ENCODE measurements at regions not wholly inside any gene's neighbourhood (a gene's known extent, or its start where the extent isn't known, plus 50 kb on each side); places are given as distances from the start of the nearest gene placed in this dataset.

DNA sequence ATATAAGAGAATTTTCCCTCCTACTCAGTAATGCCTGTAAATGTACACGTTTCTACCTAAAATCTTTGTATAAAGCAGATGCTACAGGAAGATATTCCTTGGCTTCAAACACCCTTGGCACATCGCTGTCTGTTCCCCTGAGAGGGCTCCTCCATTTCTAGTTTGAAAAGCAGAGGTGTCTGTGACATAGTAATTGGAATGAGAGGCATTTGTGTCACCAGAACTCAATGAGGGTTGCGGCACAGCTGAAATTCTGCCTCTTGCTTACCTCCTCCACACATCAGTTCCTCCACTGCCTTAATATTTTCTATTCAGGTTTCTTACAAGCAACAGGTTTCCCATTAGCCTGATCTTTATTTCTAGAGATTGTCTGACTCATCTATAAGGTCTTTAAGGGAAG, 359.9 kb upstream of the DCC start:
- H3K9me3 ChIP-seq (ENCODE audit: control insufficient read depth, low read depth, low read length) = no peaks in the 10 kb centered on the region
- no peaks in the 10 kb centered on the region for H4K20me1 ChIP-seq (ENCODE audit: control insufficient read depth, insufficient read depth, insufficient read length)
- no peak overlapping the region for H4K91ac ChIP-seq (ENCODE audit: insufficient read length, low read depth, low read length)
- no peak overlapping the region for H4K5ac ChIP-seq (ENCODE audit: insufficient read length, low read depth, low read length)
- Mint-ChIP-seq H3K27me3 (ENCODE audit: low read depth) (peaks cover 6% of the 10 kb centered on the region; the same call in 1 of the 2 replicates), H3K4me3 (no peak overlapping the region), H3K36me3 (ENCODE audit: insufficient read depth in 1 of 3, low read depth in 3 of 3) (no peaks in the 10 kb centered on the region; a peak in 1 of 7 replicates), H3K27ac (no peak overlapping the region), H3K9me3 (no peaks in the 10 kb centered on the region; a peak in 1 of 5 replicates), H3K4me1 (no peaks in the 10 kb centered on the region)
- H3T11ph ChIP-seq (ENCODE audit: low read length) = no peak overlapping the region
- H2AFZ ChIP-seq (ENCODE audit: low read length) = no peak overlapping the region
- H3K23ac ChIP-seq (ENCODE audit: insufficient read length, low read depth, low read length) = no peak overlapping the region
- no peak overlapping the region for H2BK120ac ChIP-seq (ENCODE audit: low read depth, low read length, poor library complexity, severe bottlenecking)
- no peaks in the 10 kb centered on the region for H3K23me2 ChIP-seq (ENCODE audit: insufficient read length, low read depth, low read length, poor library complexity, severe bottlenecking)
- TF ChIP-seq, protein P1, sequence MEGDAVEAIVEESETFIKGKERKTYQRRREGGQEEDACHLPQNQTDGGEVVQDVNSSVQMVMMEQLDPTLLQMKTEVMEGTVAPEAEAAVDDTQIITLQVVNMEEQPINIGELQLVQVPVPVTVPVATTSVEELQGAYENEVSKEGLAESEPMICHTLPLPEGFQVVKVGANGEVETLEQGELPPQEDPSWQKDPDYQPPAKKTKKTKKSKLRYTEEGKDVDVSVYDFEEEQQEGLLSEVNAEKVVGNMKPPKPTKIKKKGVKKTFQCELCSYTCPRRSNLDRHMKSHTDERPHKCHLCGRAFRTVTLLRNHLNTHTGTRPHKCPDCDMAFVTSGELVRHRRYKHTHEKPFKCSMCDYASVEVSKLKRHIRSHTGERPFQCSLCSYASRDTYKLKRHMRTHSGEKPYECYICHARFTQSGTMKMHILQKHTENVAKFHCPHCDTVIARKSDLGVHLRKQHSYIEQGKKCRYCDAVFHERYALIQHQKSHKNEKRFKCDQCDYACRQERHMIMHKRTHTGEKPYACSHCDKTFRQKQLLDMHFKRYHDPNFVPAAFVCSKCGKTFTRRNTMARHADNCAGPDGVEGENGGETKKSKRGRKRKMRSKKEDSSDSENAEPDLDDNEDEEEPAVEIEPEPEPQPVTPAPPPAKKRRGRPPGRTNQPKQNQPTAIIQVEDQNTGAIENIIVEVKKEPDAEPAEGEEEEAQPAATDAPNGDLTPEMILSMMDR (conservative IDR thresholded peaks at IDR 0.05) = no peak
- H3K9ac ChIP-seq (ENCODE audit: extremely low read depth, insufficient read length, low read length) = no peak overlapping the region
- no CpG with 5 or more reads among the region's 3 CpGs for WGBS (ENCODE audit: extremely low coverage, insufficient read length, low lambda C conversion rate)
- H2BK12ac ChIP-seq (ENCODE audit: insufficient read length, low read depth, low read length) = no peak overlapping the region
- H2BK20ac ChIP-seq (ENCODE audit: low read depth, low read length, poor library complexity, severe bottlenecking) = no peak overlapping the region
- no peaks in the 10 kb centered on the region for H3K4me1 ChIP-seq (ENCODE audit: insufficient read depth, low read length)
- H3K56ac ChIP-seq (ENCODE audit: insufficient read length, low read depth, low read length) = no peak overlapping the region
- no peak overlapping the region for H3K27ac ChIP-seq (ENCODE audit: insufficient read length, low read depth, low read length)
- no peak overlapping the region for H3K18ac ChIP-seq (ENCODE audit: insufficient read length, low read depth, low read length)
- no peaks in the 10 kb centered on the region for H3K79me2 ChIP-seq (ENCODE audit: insufficient read depth, low read length)
- no peak overlapping the region for H4K8ac ChIP-seq (replicated peaks; ENCODE audit: insufficient read length, low read depth, low read length)
- H3K4ac ChIP-seq (ENCODE audit: low read depth, low read length) = no peak overlapping the region
- H3K4me2 ChIP-seq (ENCODE audit: insufficient read depth, insufficient read length, low read length) = no peak overlapping the region
- no peak overlapping the region for H2BK5ac ChIP-seq (ENCODE audit: insufficient read length, low read length)
- H3K14ac ChIP-seq (ENCODE audit: insufficient read depth, low read length) = no peak overlapping the region
- no peaks in the 10 kb centered on the region for H3K79me1 ChIP-seq (ENCODE audit: insufficient read depth, low read depth, low read length, poor library complexity, severe bottlenecking)
- H2AK5ac ChIP-seq (ENCODE audit: insufficient read length, low read length) = no peak overlapping the region
- H3K27me3 ChIP-seq (ENCODE audit: insufficient read depth, low read length) = no peaks in the 10 kb centered on the region
- DNase-seq = no peak
- no peak overlapping the region for H2BK15ac ChIP-seq (ENCODE audit: low read depth, low read length)
